DOHH2 (cell line): ENCODE measurements at regions not wholly inside any gene's neighbourhood (a gene's known extent, or its start where the extent isn't known, plus 50 kb on each side); places are given as distances from the start of the nearest gene placed in this dataset.

ENCODE experiments used
- H3F3A ChIP-seq: fragments of 200-600 bp; sonication (generic), shearing (Covaris generic); 2 replicates; pipeline ENCODE4 v1.6.0; 2016; ENCODE audit warnings: antibody characterized with exemption, mild to moderate bottlenecking; ENCODE audit not compliant: control insufficient read depth, insufficient read depth
- H3K27ac ChIP-seq: fragments of 200-600 bp; sonication (generic); 2 replicates; pipeline ENCODE4 v1.5.1; 2014; ENCODE audit warnings: low read depth, mild to moderate bottlenecking, low read length, moderate library complexity
- H3K27me3 ChIP-seq: fragments of 200-600 bp; sonication (generic); 2 replicates; pipeline ENCODE4 v1.6.1; 2014; ENCODE audit warnings: mild to moderate bottlenecking, low read length, mixed read lengths; ENCODE audit not compliant: control insufficient read depth
- H3K36me3 ChIP-seq: fragments of 200-600 bp; sonication (generic); 2 replicates; pipeline ENCODE4 v1.6.1; 2014; ENCODE audit warnings: mild to moderate bottlenecking, low read length, moderate library complexity, mixed read lengths; ENCODE audit not compliant: control insufficient read depth
- H3K4me1 ChIP-seq: fragments of 200-600 bp; sonication (generic); 2 replicates; pipeline ENCODE4 v1.6.1; 2014; ENCODE audit warnings: mild to moderate bottlenecking, low read length, mixed read lengths; ENCODE audit not compliant: control insufficient read depth
- H3K4me2 ChIP-seq: fragments of 200-600 bp; sonication (generic); 2 replicates; pipeline ENCODE4 v1.6.0; 2014; ENCODE audit warnings: mild to moderate bottlenecking, low read length, moderate library complexity
- H3K4me3 ChIP-seq: fragments of 200-600 bp; sonication (generic); 2 replicates; pipeline ENCODE4 v1.5.1; 2014; ENCODE audit warnings: mild to moderate bottlenecking, low read length, mixed read lengths
- H3K79me2 ChIP-seq: fragments of 200-600 bp; sonication (generic); 2 replicates; pipeline ENCODE4 v1.6.1; 2014; ENCODE audit warnings: mild to moderate bottlenecking, low read length, mixed read lengths; ENCODE audit not compliant: control insufficient read depth
- H3K9me2 ChIP-seq: fragments of 200-600 bp; sonication (generic); replicated peaks from 2 replicates; pipeline ENCODE4 v1.6.1; 2014; ENCODE audit warnings: mild to moderate bottlenecking, low read length, mixed read lengths; ENCODE audit not compliant: control insufficient read depth
- H3K9me3 ChIP-seq: fragments of 200-600 bp; sonication (generic); 2 replicates; pipeline ENCODE4 v1.6.1; 2014; ENCODE audit warnings: antibody characterized with exemption, low read length, mixed read lengths; ENCODE audit not compliant: control insufficient read depth, insufficient read depth
- H4K20me1 ChIP-seq: fragments of 200-600 bp; sonication (generic); 2 replicates; pipeline ENCODE4 v1.6.0; 2014; ENCODE audit warnings: low read depth, mild to moderate bottlenecking, antibody characterized with exemption, low read length, moderate library complexity; ENCODE audit not compliant: control insufficient read depth, insufficient read depth
- EZH2phosphoT487 ChIP-seq: fragments of 200-600 bp; sonication (generic); IDR thresholded peaks from 2 replicates; pipeline ENCODE4 v1.6.1; 2017; ENCODE audit warnings: borderline replicate concordance, mild to moderate bottlenecking, antibody characterized with exemption, low read length, moderate library complexity, mixed read lengths
- TF ChIP-seq, protein P1 (sequence below): fragments of 200-600 bp; sonication (generic); IDR thresholded peaks from one replicate; pipeline ENCODE4 v1.5.1; 2014; ENCODE audit warnings: antibody characterized with exemption, mild to moderate bottlenecking, low read depth, low read length; ENCODE audit not compliant: poor library complexity, severe bottlenecking

- TF ChIP-seq EZH2phosphoT487, result no peak
- TF ChIP-seq, protein P1, sequence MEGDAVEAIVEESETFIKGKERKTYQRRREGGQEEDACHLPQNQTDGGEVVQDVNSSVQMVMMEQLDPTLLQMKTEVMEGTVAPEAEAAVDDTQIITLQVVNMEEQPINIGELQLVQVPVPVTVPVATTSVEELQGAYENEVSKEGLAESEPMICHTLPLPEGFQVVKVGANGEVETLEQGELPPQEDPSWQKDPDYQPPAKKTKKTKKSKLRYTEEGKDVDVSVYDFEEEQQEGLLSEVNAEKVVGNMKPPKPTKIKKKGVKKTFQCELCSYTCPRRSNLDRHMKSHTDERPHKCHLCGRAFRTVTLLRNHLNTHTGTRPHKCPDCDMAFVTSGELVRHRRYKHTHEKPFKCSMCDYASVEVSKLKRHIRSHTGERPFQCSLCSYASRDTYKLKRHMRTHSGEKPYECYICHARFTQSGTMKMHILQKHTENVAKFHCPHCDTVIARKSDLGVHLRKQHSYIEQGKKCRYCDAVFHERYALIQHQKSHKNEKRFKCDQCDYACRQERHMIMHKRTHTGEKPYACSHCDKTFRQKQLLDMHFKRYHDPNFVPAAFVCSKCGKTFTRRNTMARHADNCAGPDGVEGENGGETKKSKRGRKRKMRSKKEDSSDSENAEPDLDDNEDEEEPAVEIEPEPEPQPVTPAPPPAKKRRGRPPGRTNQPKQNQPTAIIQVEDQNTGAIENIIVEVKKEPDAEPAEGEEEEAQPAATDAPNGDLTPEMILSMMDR, result no peak
- Histone ChIP-seq H3K4me2 (no peak overlapping the region), H3K4me1 (no peaks in the 10 kb centered on the region), H3K27me3 (no peaks in the 10 kb centered on the region), H4K20me1 (no peaks in the 10 kb centered on the region), H3K4me3 (no peak overlapping the region), H3K27ac (no peak overlapping the region), H3F3A (no peaks in the 10 kb centered on the region), H3K9me3 (no peaks in the 10 kb centered on the region), H3K79me2 (no peaks in the 10 kb centered on the region), H3K36me3 (no peaks in the 10 kb centered on the region), H3K9me2 (no peaks in the 10 kb centered on the region)
These were observed 580.7 kb upstream of the EPHA6 start for GRCh38 chr3:96233679-96234078.

DNA sequence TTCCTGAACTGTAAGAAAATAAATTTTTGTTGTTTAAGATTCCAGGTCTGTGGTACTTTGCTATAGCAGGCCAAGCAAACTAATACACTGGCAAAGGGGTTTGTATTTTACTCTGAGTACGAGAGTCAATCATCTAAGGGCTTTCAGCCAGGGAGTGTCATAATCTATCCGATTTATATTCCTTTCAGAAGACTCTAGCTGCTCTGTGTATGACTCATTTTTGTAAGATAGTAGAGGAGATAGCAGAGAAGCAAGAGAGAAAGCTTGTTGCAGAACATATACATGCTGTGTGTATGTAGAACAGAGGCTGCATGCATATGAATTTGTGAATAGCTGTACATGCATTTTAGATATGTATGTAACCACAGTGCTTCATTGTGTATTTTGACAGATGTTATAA is 577.9 kb upstream of the EPHA6 start:
- Histone ChIP-seq H3K36me3 (no peaks in the 10 kb centered on the region), H3K79me2 (no peaks in the 10 kb centered on the region), H3K4me2 (no peak overlapping the region), H4K20me1 (no peaks in the 10 kb centered on the region), H3K9me3 (no peaks in the 10 kb centered on the region), H3K27me3 (no peaks in the 10 kb centered on the region), H3K4me1 (no peaks in the 10 kb centered on the region), H3K27ac (no peak overlapping the region), H3K9me2 (no peaks in the 10 kb centered on the region), H3K4me3 (no peak overlapping the region), H3F3A (no peaks in the 10 kb centered on the region)
- TF ChIP-seq, protein P1, result no peak
- TF ChIP-seq EZH2phosphoT487, result no peak

DNA sequence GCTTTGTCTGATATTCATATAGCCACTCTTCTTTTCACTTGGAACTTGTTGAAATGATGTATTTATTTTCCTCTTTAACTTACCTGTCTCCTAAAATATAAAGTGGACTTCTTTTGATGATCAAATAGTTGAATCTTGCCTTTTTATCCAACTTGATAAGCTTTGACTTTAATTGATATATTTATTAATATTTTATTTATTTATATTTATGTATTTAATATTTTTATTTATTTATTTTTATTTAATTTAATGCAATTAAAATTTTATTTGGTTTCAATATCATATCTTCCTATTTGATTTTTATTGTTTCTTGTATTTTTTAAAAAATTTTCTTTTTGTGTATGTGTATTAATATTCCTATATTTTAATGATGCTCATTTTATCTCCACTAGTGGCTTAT is 555.1 kb upstream of the EPHA6 start:
- Histone ChIP-seq H3K27ac (no peak overlapping the region), H3K4me1 (no peaks in the 10 kb centered on the region), H3K4me3 (no peak overlapping the region), H3K4me2 (no peak overlapping the region), H3K27me3 (no peaks in the 10 kb centered on the region), H4K20me1 (no peaks in the 10 kb centered on the region), H3K36me3 (no peaks in the 10 kb centered on the region), H3F3A (no peaks in the 10 kb centered on the region), H3K79me2 (no peaks in the 10 kb centered on the region), H3K9me2 (no peaks in the 10 kb centered on the region), H3K9me3 (no peaks in the 10 kb centered on the region)
- TF ChIP-seq EZH2phosphoT487, result no peak
- TF ChIP-seq, protein P1, result no peak

GRCh38 chr3:96264701-96265100 is 549.7 kb upstream of the EPHA6 start:
- H3K9me3 ChIP-seq, result no peaks in the 10 kb centered on the region
- no peak overlapping the region for H3K4me3 ChIP-seq
- H3K27me3 ChIP-seq, result no peaks in the 10 kb centered on the region
- no peak overlapping the region for H3K4me2 ChIP-seq
- no peaks in the 10 kb centered on the region for H3K9me2 ChIP-seq
- H3K36me3 ChIP-seq, result no peaks in the 10 kb centered on the region
- H3F3A ChIP-seq, result no peaks in the 10 kb centered on the region
- H3K79me2 ChIP-seq, result no peaks in the 10 kb centered on the region
- no peak overlapping the region for H3K27ac ChIP-seq
- H4K20me1 ChIP-seq, result no peaks in the 10 kb centered on the region
- no peaks in the 10 kb centered on the region for H3K4me1 ChIP-seq
- no peak for TF ChIP-seq EZH2phosphoT487
- TF ChIP-seq, protein P1, result no peak
